ENCODE measurements at regions not wholly inside any gene's neighbourhood (a gene's known extent, or its start where the extent isn't known, plus 50 kb on each side); places are given as distances from the start of the nearest gene placed in this dataset.
"Not testable (repeated sequence)": the region's sequence is repeated elsewhere in the genome, so short reads cannot be mapped to it uniquely, and the experiment has no call there.

DNA sequence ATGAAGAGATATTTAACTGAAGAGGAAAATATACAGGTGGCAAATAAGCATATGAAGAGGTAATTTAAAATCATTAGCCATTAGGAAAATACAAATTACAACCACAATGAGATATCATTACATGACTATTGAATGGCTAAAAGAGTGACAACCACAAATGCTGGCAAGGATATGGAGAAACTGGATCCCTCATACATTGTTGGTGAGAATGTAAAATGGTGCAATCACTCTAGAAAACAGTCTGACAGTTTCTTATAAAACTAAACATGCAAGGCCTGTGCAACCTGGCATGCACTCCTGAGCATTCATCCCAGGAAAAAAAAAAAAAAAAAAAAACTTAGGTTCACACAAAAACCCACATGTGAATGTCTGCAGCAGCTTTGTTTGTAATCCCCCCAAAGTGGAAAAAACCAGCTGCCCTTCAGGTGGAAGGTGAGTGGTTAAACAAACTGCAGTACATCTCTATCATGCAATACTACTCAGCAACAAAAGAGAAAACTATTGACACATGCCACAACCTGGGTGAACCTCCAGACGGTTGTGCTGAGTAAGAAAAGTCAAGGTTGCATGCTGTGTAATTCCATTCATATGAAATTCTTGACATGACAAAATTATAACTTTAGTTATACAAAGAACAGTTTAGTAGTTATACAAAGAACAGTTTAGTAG is 189.2 kb upstream of the IRF2BP2 start:
- DNase-seq; H3K27me3 Mint-ChIP-seq; H3K9me3 Mint-ChIP-seq; H3K36me3 Mint-ChIP-seq (ENCODE audit: insufficient read depth); ATAC-seq (replicated peaks); H3K27ac Mint-ChIP-seq; H3K4me1 Mint-ChIP-seq (ENCODE audit: low read depth in 2 of 2); H3K4me3 Mint-ChIP-seq: not testable (repeated sequence)

DNA sequence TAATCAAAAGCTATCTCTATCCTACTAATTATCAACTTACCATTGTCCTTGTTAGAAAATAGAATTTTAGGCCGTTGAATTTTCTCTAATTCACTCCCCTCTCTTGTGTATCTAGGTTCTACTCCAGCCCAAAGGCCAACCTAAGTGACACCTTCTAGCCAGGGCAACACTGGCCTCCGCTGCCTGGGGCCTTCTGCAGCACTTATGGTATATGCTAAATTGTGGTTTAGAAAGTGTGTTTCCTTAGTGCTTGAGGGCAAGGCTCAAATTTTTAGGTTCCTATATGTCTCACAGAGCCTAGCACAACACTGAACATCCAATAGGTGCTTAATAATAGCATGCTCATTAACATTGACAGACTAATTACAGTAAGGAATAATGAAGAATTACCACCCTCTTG is 187.2 kb upstream of the IRF2BP2 start:
- not testable (repeated sequence) for H3K27me3 Mint-ChIP-seq; H3K27ac Mint-ChIP-seq; H3K36me3 Mint-ChIP-seq (ENCODE audit: insufficient read depth); H3K4me1 Mint-ChIP-seq (ENCODE audit: low read depth in 2 of 2); DNase-seq; ATAC-seq (replicated peaks); H3K9me3 Mint-ChIP-seq; H3K4me3 Mint-ChIP-seq

GRCh38 chr1:234796438-234796792 is 186.4 kb upstream of the IRF2BP2 start:
- DNase-seq; H3K9me3 Mint-ChIP-seq; H3K27me3 Mint-ChIP-seq; H3K4me3 Mint-ChIP-seq; ATAC-seq (replicated peaks); H3K36me3 Mint-ChIP-seq (ENCODE audit: insufficient read depth); H3K4me1 Mint-ChIP-seq (ENCODE audit: low read depth in 2 of 2); H3K27ac Mint-ChIP-seq: not testable (repeated sequence)

DNA sequence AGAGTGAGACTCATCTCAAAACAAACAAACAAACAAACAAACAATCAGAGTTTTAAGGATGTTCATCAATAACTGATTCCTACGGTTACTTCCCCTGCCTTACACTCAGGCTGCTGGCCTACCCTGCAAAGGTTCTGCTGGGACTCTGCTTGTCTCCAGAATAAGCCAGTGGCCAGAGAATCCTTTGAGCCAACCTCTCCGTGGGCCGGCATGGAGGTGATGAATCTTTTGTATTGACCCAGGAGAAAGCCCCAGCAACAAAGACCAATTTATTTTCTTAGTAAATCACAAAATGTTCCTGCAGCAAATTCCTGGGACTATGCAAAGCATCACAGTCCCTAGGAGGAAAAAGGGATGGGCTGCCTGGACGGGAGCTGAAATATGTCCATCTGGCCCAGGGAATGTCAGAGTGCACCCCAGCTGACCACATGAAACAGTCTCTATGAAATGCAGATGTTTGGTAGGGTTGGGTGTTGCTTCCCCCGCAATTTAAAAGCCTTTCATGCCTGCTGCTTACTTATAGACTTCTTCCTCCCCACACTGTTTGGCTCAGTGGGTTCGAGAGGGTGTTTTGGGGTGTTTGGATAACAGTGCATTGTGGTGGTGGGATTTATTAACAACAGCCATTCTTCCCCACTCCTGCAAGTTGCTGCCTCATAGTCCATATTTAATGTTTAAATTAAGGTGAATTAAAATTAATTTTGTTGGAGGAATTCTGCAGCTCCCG is 185.9 kb upstream of the IRF2BP2 start:
- H3K9me3 Mint-ChIP-seq; ATAC-seq (replicated peaks); DNase-seq; H3K27me3 Mint-ChIP-seq; H3K36me3 Mint-ChIP-seq (ENCODE audit: insufficient read depth); H3K4me1 Mint-ChIP-seq (ENCODE audit: low read depth in 2 of 2); H3K4me3 Mint-ChIP-seq; H3K27ac Mint-ChIP-seq: not testable (repeated sequence)

GRCh38 chr1:234795007-234795406 is 185.0 kb upstream of the IRF2BP2 start:
- H3K36me3 Mint-ChIP-seq (ENCODE audit: insufficient read depth); H3K4me1 Mint-ChIP-seq (ENCODE audit: low read depth in 2 of 2); H3K9me3 Mint-ChIP-seq; H3K27me3 Mint-ChIP-seq; H3K4me3 Mint-ChIP-seq; DNase-seq; ATAC-seq (replicated peaks); H3K27ac Mint-ChIP-seq: not testable (repeated sequence)

DNA sequence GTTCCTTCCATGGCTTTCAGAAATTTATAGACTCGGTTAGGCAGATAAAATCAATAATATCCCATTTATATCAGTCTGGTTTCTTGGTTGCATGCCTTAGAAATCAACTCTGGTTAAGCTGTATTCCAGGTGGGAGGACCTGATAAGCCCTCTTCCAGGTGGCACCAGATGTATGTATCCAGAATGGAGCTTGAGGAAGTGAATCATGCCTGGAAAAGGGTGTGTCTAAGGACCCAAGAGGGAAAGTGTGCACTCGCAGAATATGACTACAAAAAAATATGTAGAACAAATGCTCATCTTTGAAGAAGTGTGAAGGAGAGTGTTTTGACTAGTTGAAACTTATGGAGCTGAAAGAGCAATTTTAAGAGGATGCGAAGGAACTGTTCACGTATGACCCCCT is 184.5 kb upstream of the IRF2BP2 start:
- not testable (repeated sequence) for DNase-seq; H3K4me3 Mint-ChIP-seq; H3K36me3 Mint-ChIP-seq (ENCODE audit: insufficient read depth); H3K27ac Mint-ChIP-seq; H3K27me3 Mint-ChIP-seq; ATAC-seq (replicated peaks); H3K9me3 Mint-ChIP-seq; H3K4me1 Mint-ChIP-seq (ENCODE audit: low read depth in 2 of 2)

DNA sequence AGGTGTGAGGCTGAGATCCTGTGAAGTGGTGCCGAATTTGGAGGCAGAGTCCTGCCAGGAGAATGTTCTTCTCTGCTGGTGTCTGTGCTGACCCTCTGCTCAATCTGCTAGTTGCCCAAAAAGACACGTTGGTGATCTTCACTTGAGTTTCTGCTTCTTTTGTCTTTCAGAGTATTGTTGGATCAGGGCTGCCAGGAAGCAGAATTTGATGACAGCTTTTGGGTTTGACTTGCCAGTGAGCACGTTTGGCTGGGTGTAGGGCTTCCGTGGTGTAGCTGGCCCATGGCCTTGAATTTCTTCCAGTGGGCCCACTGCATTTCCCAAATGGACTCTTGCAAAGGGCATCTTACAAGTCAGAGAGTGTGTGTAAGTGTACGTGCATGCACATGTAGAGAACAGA is 183.9 kb upstream of the IRF2BP2 start:
- ATAC-seq (replicated peaks); H3K9me3 Mint-ChIP-seq; H3K27me3 Mint-ChIP-seq; DNase-seq; H3K4me1 Mint-ChIP-seq (ENCODE audit: low read depth in 2 of 2); H3K36me3 Mint-ChIP-seq (ENCODE audit: insufficient read depth); H3K4me3 Mint-ChIP-seq; H3K27ac Mint-ChIP-seq: not testable (repeated sequence)

GRCh38 chr1:234792221-234792864 is 182.4 kb upstream of the IRF2BP2 start:
- not testable (repeated sequence) for H3K27me3 Mint-ChIP-seq; DNase-seq; H3K4me3 Mint-ChIP-seq; H3K9me3 Mint-ChIP-seq; H3K4me1 Mint-ChIP-seq (ENCODE audit: low read depth in 2 of 2); H3K27ac Mint-ChIP-seq; ATAC-seq (replicated peaks); H3K36me3 Mint-ChIP-seq (ENCODE audit: insufficient read depth)

DNA sequence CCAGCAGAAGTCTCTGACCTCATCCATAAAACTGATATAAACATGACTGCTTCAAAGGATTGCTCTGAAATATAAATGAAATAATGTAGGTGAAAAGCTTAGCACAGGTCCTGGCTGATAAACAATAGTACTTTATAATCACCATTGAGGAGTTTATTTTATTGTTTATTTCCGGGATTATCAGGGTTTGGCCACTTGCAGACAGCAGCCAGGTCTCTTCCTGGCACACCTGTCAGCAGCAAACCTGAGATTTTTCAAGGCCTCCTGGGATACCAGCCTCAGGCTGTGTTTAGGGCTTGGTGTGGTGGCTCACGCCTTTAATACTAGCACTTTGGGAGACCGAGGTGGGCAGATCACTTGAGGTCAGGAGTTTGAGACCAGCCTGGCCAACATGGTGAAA is 181.6 kb upstream of the IRF2BP2 start:
- DNase-seq; H3K27me3 Mint-ChIP-seq; H3K4me3 Mint-ChIP-seq; ATAC-seq (replicated peaks); H3K27ac Mint-ChIP-seq; H3K36me3 Mint-ChIP-seq (ENCODE audit: insufficient read depth); H3K9me3 Mint-ChIP-seq; H3K4me1 Mint-ChIP-seq (ENCODE audit: low read depth in 2 of 2): not testable (repeated sequence)

DNA sequence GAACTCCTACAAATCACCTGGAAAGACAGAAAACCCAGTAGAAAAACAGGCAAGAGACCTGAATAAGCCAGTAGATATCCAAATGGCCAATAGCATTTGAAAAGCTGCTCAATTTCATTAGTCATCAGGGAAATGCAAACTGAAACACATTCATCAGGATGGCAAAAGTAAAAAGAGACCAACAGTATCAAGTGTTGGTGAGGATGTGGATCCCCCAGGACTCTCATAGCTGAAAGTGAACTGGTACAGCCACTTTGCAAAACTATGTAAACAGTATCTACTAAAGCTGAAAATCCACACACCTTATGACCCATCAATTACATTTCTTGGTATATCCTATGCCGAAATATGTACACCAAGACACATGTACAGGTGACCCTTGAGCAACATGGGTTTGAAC is 180.4 kb upstream of the IRF2BP2 start:
- not testable (repeated sequence) for H3K27ac Mint-ChIP-seq; H3K27me3 Mint-ChIP-seq; H3K36me3 Mint-ChIP-seq (ENCODE audit: insufficient read depth); H3K4me3 Mint-ChIP-seq; H3K4me1 Mint-ChIP-seq (ENCODE audit: low read depth in 2 of 2); DNase-seq; H3K9me3 Mint-ChIP-seq; ATAC-seq (replicated peaks)

DNA sequence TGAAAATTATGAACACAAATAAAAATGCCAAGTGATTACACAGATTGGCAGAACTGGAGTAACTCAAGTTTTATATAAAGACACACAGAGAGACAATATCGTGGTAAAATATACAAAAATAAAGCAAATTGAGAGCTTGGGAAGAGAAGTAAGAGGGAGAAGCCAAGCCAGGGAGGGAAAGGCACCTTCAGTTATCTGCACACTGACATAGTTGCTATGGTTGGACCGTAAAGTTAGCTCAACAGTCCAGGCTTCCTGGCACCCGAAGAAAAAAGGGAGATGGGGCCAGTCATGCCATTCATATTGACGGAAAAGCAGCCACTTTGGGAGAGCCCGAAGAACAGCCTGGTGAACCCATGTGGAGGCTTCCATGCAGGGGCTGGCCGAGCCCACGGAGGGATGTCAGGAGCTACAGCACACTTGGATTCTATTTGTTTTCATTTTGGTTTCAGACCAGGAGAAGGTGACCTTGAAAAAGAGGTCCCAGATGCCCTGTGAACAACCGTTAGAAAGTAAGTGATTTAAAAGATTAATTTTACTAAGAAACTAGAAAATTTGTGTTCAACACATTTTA is 177.1 kb upstream of the IRF2BP2 start:
- DNase-seq; H3K27ac Mint-ChIP-seq; H3K9me3 Mint-ChIP-seq; ATAC-seq (replicated peaks); H3K4me3 Mint-ChIP-seq; H3K4me1 Mint-ChIP-seq (ENCODE audit: low read depth in 2 of 2); H3K36me3 Mint-ChIP-seq (ENCODE audit: insufficient read depth); H3K27me3 Mint-ChIP-seq: not testable (repeated sequence)

DNA sequence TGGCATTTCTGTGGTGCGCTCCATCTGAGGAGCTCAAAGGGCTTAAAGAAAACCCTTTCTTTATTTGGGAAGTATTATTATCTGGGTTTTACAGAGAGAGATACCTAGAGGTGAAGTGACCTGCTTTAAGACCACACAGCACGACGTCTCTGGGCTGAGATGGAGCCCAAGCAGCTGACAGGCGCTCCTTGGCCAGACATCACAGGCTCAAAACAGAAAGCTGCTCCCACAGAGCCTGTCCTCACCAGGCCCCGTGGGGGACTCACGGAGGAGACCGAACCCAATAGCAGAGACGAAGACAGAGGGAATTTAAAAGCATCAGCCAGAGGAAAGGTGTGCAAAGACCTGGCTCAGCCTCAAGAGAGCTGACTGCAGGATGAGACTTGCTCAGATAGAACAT is 175.9 kb upstream of the IRF2BP2 start:
- not testable (repeated sequence) for DNase-seq; H3K9me3 Mint-ChIP-seq; H3K27ac Mint-ChIP-seq; H3K4me3 Mint-ChIP-seq; H3K4me1 Mint-ChIP-seq (ENCODE audit: low read depth in 2 of 2); ATAC-seq (replicated peaks); H3K36me3 Mint-ChIP-seq (ENCODE audit: insufficient read depth); H3K27me3 Mint-ChIP-seq

DNA sequence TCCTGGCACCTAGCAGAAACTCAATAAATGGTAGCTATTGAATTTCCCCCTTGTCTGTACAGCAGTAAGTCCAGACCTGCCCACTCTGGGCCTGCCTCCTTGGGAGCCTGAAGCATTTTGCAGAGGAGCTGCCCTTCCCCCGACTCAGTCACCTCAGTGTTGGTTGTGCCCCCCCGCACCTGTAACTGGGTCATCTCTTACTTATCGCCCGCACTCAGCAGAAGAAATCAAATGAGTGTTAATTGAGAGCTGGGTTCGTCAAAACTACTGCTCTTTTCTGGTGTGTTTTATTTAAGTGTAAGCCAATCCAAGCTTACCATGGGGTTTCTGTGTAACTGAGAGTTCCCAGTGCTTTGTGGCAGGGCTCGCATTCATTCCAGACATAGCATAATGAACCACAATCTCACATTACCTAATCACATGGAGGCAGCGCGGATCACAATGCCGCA is 175.5 kb upstream of the IRF2BP2 start:
- not testable (repeated sequence) for ATAC-seq (replicated peaks); H3K27me3 Mint-ChIP-seq; H3K4me1 Mint-ChIP-seq (ENCODE audit: low read depth in 2 of 2); H3K4me3 Mint-ChIP-seq; H3K9me3 Mint-ChIP-seq; DNase-seq; H3K36me3 Mint-ChIP-seq (ENCODE audit: insufficient read depth); H3K27ac Mint-ChIP-seq

DNA sequence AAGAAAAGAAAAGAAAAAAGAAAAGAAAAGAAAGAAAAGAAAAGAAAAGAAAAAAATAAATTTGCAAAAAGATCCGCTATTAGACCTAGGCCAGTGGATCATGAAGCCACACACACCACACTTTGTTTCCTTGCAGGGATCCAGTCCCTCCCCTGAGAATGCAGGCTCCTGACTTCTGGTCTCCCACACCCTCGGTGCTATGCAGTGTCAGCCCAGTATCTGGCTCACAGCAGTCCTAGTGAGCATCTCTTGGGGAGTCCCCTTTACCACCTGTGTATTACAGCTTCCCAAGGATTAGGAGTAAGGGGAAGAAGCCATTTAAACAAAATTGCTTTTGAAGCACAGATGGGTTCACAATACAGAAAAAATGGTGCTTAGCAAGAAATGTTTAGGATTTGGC is 174.1 kb upstream of the IRF2BP2 start:
- not testable (repeated sequence) for H3K4me1 Mint-ChIP-seq (ENCODE audit: low read depth in 2 of 2); H3K27ac Mint-ChIP-seq; H3K9me3 Mint-ChIP-seq; H3K36me3 Mint-ChIP-seq (ENCODE audit: insufficient read depth); H3K4me3 Mint-ChIP-seq; H3K27me3 Mint-ChIP-seq; ATAC-seq (replicated peaks); DNase-seq

All from effector memory CD8-positive, alpha-beta T cell (primary cell).